ENCODE measurements at regions not wholly inside any gene's neighbourhood (a gene's known extent, or its start where the extent isn't known, plus 50 kb on each side); places are given as distances from the start of the nearest gene placed in this dataset.

- Histone ChIP-seq H2BK12ac (ENCODE audit: low read length) (no peak overlapping the region), H3K27me3 (ENCODE audit: control insufficient read depth in 3 of 3, insufficient read depth in 3 of 3, low read depth in 1 of 3, low read length in 3 of 3) (no peaks in the 10 kb centered on the region), H3K14ac (ENCODE audit: low read length) (no peak overlapping the region), H3K79me1 (ENCODE audit: low read depth, low read length) (no peaks in the 10 kb centered on the region), H3K9ac (ENCODE audit: low read depth, low read length, poor library complexity) (no peak overlapping the region), H3K4me3 (ENCODE audit: low read length in 2 of 2) (no peak overlapping the region), H3K18ac (ENCODE audit: low read length) (no peak overlapping the region), H3K4ac (ENCODE audit: low read length) (no peak overlapping the region), H3K23ac (ENCODE audit: low read depth, low read length, poor library complexity) (no peak overlapping the region), H2AK5ac (ENCODE audit: low read depth, low read length) (no peak overlapping the region), H3K36me3 (replicated peaks in 1 of 2; ENCODE audit: control insufficient read depth in 2 of 2, insufficient read depth in 2 of 2, low read length in 2 of 2) (no peaks in the 10 kb centered on the region), H2BK15ac (ENCODE audit: low read length) (no peak overlapping the region), H2AFZ (ENCODE audit: low read length) (no peak overlapping the region), H3K4me2 (ENCODE audit: insufficient read depth, low read length, poor library complexity, severe bottlenecking) (no peak overlapping the region), H2BK5ac (ENCODE audit: low read length) (no peak overlapping the region), H3K9me3 (replicated peaks in 1 of 2; ENCODE audit: control insufficient read depth in 2 of 2, insufficient read depth in 1 of 2, low read depth in 1 of 2, low read length in 2 of 2) (peaks cover 2 to 6% of the 10 kb centered on the region in 2 donors), H3K4me1 (ENCODE audit: control insufficient read depth in 2 of 2, insufficient read depth in 1 of 2, low read depth in 1 of 2, low read length in 2 of 2) (peaks cover 24 to 51% of the 10 kb centered on the region in 2 donors), H2BK120ac (ENCODE audit: low read depth, low read length) (no peak overlapping the region), H4K91ac (ENCODE audit: low read depth, low read length, poor library complexity) (no peak overlapping the region), H4K8ac (ENCODE audit: low read depth, low read length) (no peak overlapping the region), H3K27ac (replicated peaks; ENCODE audit: low read length) (no peak overlapping the region)
- no CpG with 5 or more reads among the region's 3 CpGs for WGBS, 2 donors (ENCODE audit: extremely low coverage in 2 of 2, insufficient read length in 2 of 2, insufficient replicate concordance in 1 of 2)
- DNase-seq (ENCODE audit: low spot score) = no peak
These were observed 322.7 kb downstream of the FOXO1 start for GRCh38 chr13:40343550-40344269.

- H3K4me2 ChIP-seq (ENCODE audit: insufficient read depth, low read length, poor library complexity, severe bottlenecking) = no peak overlapping the region
- no peak overlapping the region for H3K9ac ChIP-seq (ENCODE audit: low read depth, low read length, poor library complexity)
- no CpG with 5 or more reads among the region's 11 CpGs for WGBS, 2 donors (ENCODE audit: extremely low coverage in 2 of 2, insufficient read length in 2 of 2, insufficient replicate concordance in 1 of 2)
- no peak overlapping the region for H3K23ac ChIP-seq (ENCODE audit: low read depth, low read length, poor library complexity)
- no peak for DNase-seq (ENCODE audit: low spot score)
- H2AK5ac ChIP-seq (ENCODE audit: low read depth, low read length) = peak overlapping the region; percentile 17
- no peak overlapping the region for H3K14ac ChIP-seq (ENCODE audit: low read length)
- peaks cover 2 to 6% of the 10 kb centered on the region in 2 donors for H3K9me3 ChIP-seq (replicated peaks in 1 of 2; ENCODE audit: control insufficient read depth in 2 of 2, insufficient read depth in 1 of 2, low read depth in 1 of 2, low read length in 2 of 2)
- H2AFZ ChIP-seq (ENCODE audit: low read length) = no peak overlapping the region
- no peaks in the 10 kb centered on the region for H3K36me3 ChIP-seq (replicated peaks in 1 of 2; ENCODE audit: control insufficient read depth in 2 of 2, insufficient read depth in 2 of 2, low read length in 2 of 2)
- H3K4me1 ChIP-seq (ENCODE audit: control insufficient read depth in 2 of 2, insufficient read depth in 1 of 2, low read depth in 1 of 2, low read length in 2 of 2) = peaks cover 24 to 51% of the 10 kb centered on the region in 2 donors
- H3K27me3 ChIP-seq (ENCODE audit: control insufficient read depth in 3 of 3, insufficient read depth in 3 of 3, low read depth in 1 of 3, low read length in 3 of 3) = no peaks in the 10 kb centered on the region
- H2BK15ac ChIP-seq (ENCODE audit: low read length) = no peak overlapping the region
- no peak overlapping the region for H2BK120ac ChIP-seq (ENCODE audit: low read depth, low read length)
- no peak overlapping the region for H4K91ac ChIP-seq (ENCODE audit: low read depth, low read length, poor library complexity)
- H3K4ac ChIP-seq (ENCODE audit: low read length) = no peak overlapping the region
- peak overlapping the region; percentile 59 for H3K18ac ChIP-seq (ENCODE audit: low read length)
- H2BK5ac ChIP-seq (ENCODE audit: low read length) = no peak overlapping the region
- no peak overlapping the region for H3K4me3 ChIP-seq (ENCODE audit: low read length in 2 of 2)
- H2BK12ac ChIP-seq (ENCODE audit: low read length) = no peak overlapping the region
- no peak overlapping the region for H4K8ac ChIP-seq (ENCODE audit: low read depth, low read length)
- H3K79me1 ChIP-seq (ENCODE audit: low read depth, low read length) = no peaks in the 10 kb centered on the region
- no peak overlapping the region for H3K27ac ChIP-seq (replicated peaks; ENCODE audit: low read length)
These were observed 321.9 kb downstream of the FOXO1 start for GRCh38 chr13:40344270-40345148.

- Histone ChIP-seq H3K27ac (replicated peaks; ENCODE audit: low read length) (no peak overlapping the region), H3K79me1 (ENCODE audit: low read depth, low read length) (no peaks in the 10 kb centered on the region), H3K4me1 (ENCODE audit: control insufficient read depth in 2 of 2, insufficient read depth in 1 of 2, low read depth in 1 of 2, low read length in 2 of 2) (peaks cover 24 to 47% of the 10 kb centered on the region in 2 donors), H2BK15ac (ENCODE audit: low read length) (no peak overlapping the region), H2BK12ac (ENCODE audit: low read length) (no peak overlapping the region), H3K23ac (ENCODE audit: low read depth, low read length, poor library complexity) (no peak overlapping the region), H3K9me3 (replicated peaks in 1 of 2; ENCODE audit: control insufficient read depth in 2 of 2, insufficient read depth in 1 of 2, low read depth in 1 of 2, low read length in 2 of 2) (peaks cover 2 to 6% of the 10 kb centered on the region in 2 donors), H2AFZ (ENCODE audit: low read length) (peak overlapping the region; percentile 39), H3K18ac (ENCODE audit: low read length) (peak overlapping the region; percentile 59), H3K9ac (ENCODE audit: low read depth, low read length, poor library complexity) (no peak overlapping the region), H3K36me3 (replicated peaks in 1 of 2; ENCODE audit: control insufficient read depth in 2 of 2, insufficient read depth in 2 of 2, low read length in 2 of 2) (no peaks in the 10 kb centered on the region), H2BK120ac (ENCODE audit: low read depth, low read length) (no peak overlapping the region), H3K4me3 (ENCODE audit: low read length in 2 of 2) (no peak overlapping the region), H4K91ac (ENCODE audit: low read depth, low read length, poor library complexity) (no peak overlapping the region), H2AK5ac (ENCODE audit: low read depth, low read length) (peak overlapping the region; percentile 17), H4K8ac (ENCODE audit: low read depth, low read length) (no peak overlapping the region), H3K14ac (ENCODE audit: low read length) (no peak overlapping the region), H3K4me2 (ENCODE audit: insufficient read depth, low read length, poor library complexity, severe bottlenecking) (no peak overlapping the region), H3K4ac (ENCODE audit: low read length) (no peak overlapping the region), H2BK5ac (ENCODE audit: low read length) (no peak overlapping the region), H3K27me3 (ENCODE audit: control insufficient read depth in 3 of 3, insufficient read depth in 3 of 3, low read depth in 1 of 3, low read length in 3 of 3) (no peaks in the 10 kb centered on the region)
- no peak for DNase-seq (ENCODE audit: low spot score)
- no CpG with 5 or more reads among the region's 2 CpGs for WGBS, 2 donors (ENCODE audit: extremely low coverage in 2 of 2, insufficient read length in 2 of 2, insufficient replicate concordance in 1 of 2)
These were observed 321.3 kb downstream of the FOXO1 start for GRCh38 chr13:40345149-40345514.

Data from neuronal stem cell (in vitro differentiated cells).